ENCODE measurements at regions not wholly inside any gene's neighbourhood (a gene's known extent, or its start where the extent isn't known, plus 50 kb on each side); places are given as distances from the start of the nearest gene placed in this dataset.
"Not testable (repeated sequence)": the region's sequence is repeated elsewhere in the genome, so short reads cannot be mapped to it uniquely, and the experiment has no call there.

DNA sequence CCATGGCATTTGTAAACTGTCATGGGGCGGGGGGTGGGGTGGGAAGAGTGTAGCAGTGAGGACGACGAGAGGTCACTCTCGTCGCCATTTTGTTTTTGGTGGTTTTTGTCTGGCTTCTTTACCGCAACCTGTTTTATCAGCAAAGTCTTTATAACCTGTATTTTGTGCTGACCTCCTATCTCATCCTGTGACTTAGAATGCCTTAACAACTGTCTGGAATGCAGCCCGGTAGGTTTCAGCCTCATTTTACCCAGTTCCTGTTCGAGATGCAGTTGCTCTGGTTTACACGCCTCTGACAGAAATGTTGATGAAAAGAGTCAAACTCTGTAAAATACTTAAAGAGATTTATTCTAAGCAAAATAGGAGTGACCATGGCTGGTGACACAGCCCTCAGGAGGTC is 852.0 kb downstream of the DACH1 start:
- Mint-ChIP-seq H3K27me3 (no peaks in the 10 kb centered on the region), H3K9me3 (peaks cover 0 to 5% (median 0%) of the 10 kb centered on the region in 11 donors), H3K27ac (no peak overlapping the region), H3K4me1 (no peaks in the 10 kb centered on the region), H3K4me3 (no peak overlapping the region), H3K36me3 (no peaks in the 10 kb centered on the region)
- CTCF ChIA-PET, result no interaction called here
- no peak for DNase-seq
- intact Hi-C loops (cut with micrococcal nuclease), result no loop called here
- no peaks in the 10 kb centered on the region for H3K27me3 ChIP-seq (ENCODE audit: control insufficient read depth in 2 of 2, insufficient read depth in 2 of 2, low read length in 2 of 2)
- no peak overlapping the region for H3K4me3 ChIP-seq (ENCODE audit: low read length)
- no peak for ATAC-seq
- H3K27ac ChIP-seq (ENCODE audit: low read depth, low read length), result no peak overlapping the region
- no peaks in the 10 kb centered on the region for H3K4me1 ChIP-seq (ENCODE audit: control insufficient read depth in 2 of 2, insufficient read depth in 2 of 2, low read length in 2 of 2)
- H3K9me3 ChIP-seq (ENCODE audit: control insufficient read depth in 2 of 3, low read length in 3 of 3), result no peaks in the 10 kb centered on the region
- H3K36me3 ChIP-seq (ENCODE audit: control insufficient read depth in 2 of 3, insufficient read depth in 3 of 3, low read length in 3 of 3), result no peaks in the 10 kb centered on the region
- POLR2A ChIA-PET, result no interaction called here

DNA sequence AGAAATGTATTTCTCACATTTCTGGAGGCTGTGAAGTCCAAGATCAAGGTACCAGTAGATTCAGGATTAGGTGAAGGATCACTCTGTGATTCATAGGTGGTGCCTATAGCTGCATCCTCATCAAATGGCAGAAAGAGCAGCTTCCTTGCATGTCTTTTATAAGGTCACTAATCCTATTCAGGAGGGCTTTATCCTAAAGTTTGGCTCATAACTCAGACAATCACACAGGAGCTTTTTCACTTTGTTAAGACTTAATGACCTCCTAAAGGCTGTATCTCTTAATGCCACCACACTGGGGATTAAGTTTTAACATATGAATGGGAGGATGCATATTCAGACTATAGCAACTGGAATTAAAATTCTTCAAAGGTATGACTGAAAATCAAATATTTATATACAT is 861.1 kb downstream of the DACH1 start:
- H3K36me3 ChIP-seq (ENCODE audit: control insufficient read depth in 2 of 3, insufficient read depth in 3 of 3, low read length in 3 of 3), result no peaks in the 10 kb centered on the region
- CTCF ChIA-PET, result no interaction called here

DNA sequence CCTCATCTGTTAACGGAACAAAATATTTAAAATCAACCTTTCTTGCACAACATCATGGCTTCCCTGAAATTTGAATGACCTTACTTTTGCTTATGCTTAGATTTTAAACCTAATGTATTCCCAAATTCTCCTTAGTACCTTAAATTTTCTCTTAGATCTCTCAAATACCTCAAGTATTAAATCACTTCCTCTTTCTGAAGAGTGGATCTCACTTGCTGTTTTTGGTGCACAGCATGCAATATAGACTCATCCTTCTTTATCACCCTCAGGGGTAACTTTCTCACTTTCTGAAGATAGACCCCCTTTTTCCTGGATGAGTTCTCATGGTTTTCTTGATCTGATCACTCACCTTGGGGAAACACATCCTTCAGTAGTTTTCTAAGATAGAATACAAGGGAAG is 871.7 kb downstream of the DACH1 start:
- DNase-seq, result no peak
- no peak overlapping the region for H3K27ac Mint-ChIP-seq
- no peak for ATAC-seq
- H3K9me3 Mint-ChIP-seq, result peaks cover 0 to 6% (median 0%) of the 10 kb centered on the region in 11 donors
- Histone ChIP-seq H3K9me3 (ENCODE audit: control insufficient read depth in 2 of 3, low read length in 3 of 3) (no peaks in the 10 kb centered on the region), H3K4me1 (ENCODE audit: control insufficient read depth in 2 of 2, insufficient read depth in 2 of 2, low read length in 2 of 2) (no peaks in the 10 kb centered on the region), H3K36me3 (ENCODE audit: control insufficient read depth in 2 of 3, insufficient read depth in 3 of 3, low read length in 3 of 3) (no peaks in the 10 kb centered on the region), H3K27ac (ENCODE audit: low read depth, low read length) (no peak overlapping the region), H3K27me3 (ENCODE audit: control insufficient read depth in 2 of 2, insufficient read depth in 2 of 2, low read length in 2 of 2) (no peaks in the 10 kb centered on the region), H3K4me3 (ENCODE audit: low read length) (no peak overlapping the region)
- no peak overlapping the region for H3K4me3 Mint-ChIP-seq
- CTCF ChIA-PET, result no interaction called here
- intact Hi-C loops (cut with micrococcal nuclease), result no loop called here
- H3K36me3 Mint-ChIP-seq, result no peaks in the 10 kb centered on the region
- POLR2A ChIA-PET, result no interaction called here
- H3K27me3 Mint-ChIP-seq, result no peaks in the 10 kb centered on the region
- H3K4me1 Mint-ChIP-seq, result no peaks in the 10 kb centered on the region

More for the DNA sequence above, 861.1 kb downstream of the DACH1 start:
- intact Hi-C loops (cut with micrococcal nuclease), result no loop called here
- H3K27me3 ChIP-seq (ENCODE audit: control insufficient read depth in 2 of 2, insufficient read depth in 2 of 2, low read length in 2 of 2), result no peaks in the 10 kb centered on the region
- no peaks in the 10 kb centered on the region for H3K4me1 ChIP-seq (ENCODE audit: control insufficient read depth in 2 of 2, insufficient read depth in 2 of 2, low read length in 2 of 2)
- ATAC-seq, result no peak
- Mint-ChIP-seq H3K27ac (no peak overlapping the region), H3K9me3 (peaks cover 0 to 3% (median 0%) of the 10 kb centered on the region in 11 donors), H3K27me3 (no peaks in the 10 kb centered on the region), H3K36me3 (no peaks in the 10 kb centered on the region), H3K4me1 (no peaks in the 10 kb centered on the region), H3K4me3 (no peak overlapping the region)
- H3K4me3 ChIP-seq (ENCODE audit: low read length), result no peak overlapping the region
- H3K9me3 ChIP-seq (ENCODE audit: control insufficient read depth in 2 of 3, low read length in 3 of 3), result no peaks in the 10 kb centered on the region
- no peak for DNase-seq
- POLR2A ChIA-PET, result no interaction called here
- no peak overlapping the region for H3K27ac ChIP-seq (ENCODE audit: low read depth, low read length)

DNA sequence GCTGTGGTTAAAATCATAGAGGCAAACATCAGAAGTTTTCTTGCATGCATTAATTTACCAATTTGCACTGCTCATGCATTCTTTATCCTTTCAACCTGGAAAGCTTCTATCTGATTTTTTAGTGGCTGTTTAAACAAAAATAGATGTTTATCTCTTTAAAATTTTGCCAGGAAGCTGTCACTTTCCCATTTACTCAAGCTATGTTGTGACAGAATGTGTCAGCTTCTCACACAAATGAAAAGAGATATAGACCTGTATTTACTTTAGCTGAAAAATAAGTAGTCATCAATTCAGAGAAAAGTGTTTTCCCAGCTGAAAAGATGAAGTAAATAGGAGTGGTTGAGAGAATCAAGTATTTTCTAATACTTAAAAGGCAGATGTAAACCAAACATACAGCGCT is 872.8 kb downstream of the DACH1 start:
- no peaks in the 10 kb centered on the region for H3K36me3 Mint-ChIP-seq
- POLR2A ChIA-PET, result no interaction called here
- no peaks in the 10 kb centered on the region for H3K4me1 ChIP-seq (ENCODE audit: control insufficient read depth in 2 of 2, insufficient read depth in 2 of 2, low read length in 2 of 2)
- no peaks in the 10 kb centered on the region for H3K27me3 ChIP-seq (ENCODE audit: control insufficient read depth in 2 of 2, insufficient read depth in 2 of 2, low read length in 2 of 2)
- H3K27me3 Mint-ChIP-seq, result no peaks in the 10 kb centered on the region
- ATAC-seq (no peak), DNase-seq (no peak)
- CTCF ChIA-PET, result no interaction called here
- no peaks in the 10 kb centered on the region for H3K9me3 ChIP-seq (ENCODE audit: control insufficient read depth in 2 of 3, low read length in 3 of 3)
- H3K4me3 Mint-ChIP-seq, result no peak overlapping the region
- no peak overlapping the region for H3K27ac ChIP-seq (ENCODE audit: low read depth, low read length)
- no peak overlapping the region for H3K4me3 ChIP-seq (ENCODE audit: low read length)
- no peaks in the 10 kb centered on the region for H3K4me1 Mint-ChIP-seq
- H3K36me3 ChIP-seq (ENCODE audit: control insufficient read depth in 2 of 3, insufficient read depth in 3 of 3, low read length in 3 of 3), result no peaks in the 10 kb centered on the region
- H3K9me3 Mint-ChIP-seq, result peaks cover 0 to 5% (median 0%) of the 10 kb centered on the region in 11 donors
- intact Hi-C loops (cut with micrococcal nuclease), result no loop called here
- no peak overlapping the region for H3K27ac Mint-ChIP-seq

DNA sequence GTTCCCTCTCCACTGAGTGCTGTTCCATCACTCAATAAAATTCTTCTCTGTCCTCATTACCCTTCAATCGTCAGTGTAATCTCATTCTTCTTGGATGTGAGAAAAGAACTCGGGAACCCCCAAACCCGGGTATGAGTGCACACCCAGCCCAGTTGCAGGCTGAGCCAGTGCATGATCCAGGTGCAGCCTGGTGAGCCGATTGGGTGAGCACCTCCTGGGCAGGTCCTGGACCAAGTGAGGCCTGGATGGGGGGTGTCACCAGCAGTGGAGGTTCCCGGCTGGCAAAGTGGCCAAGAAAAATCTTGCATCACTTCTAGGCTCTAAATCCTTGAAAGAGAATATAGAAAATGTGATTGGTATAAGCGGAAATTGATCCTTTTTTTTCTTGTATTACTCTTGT is 878.8 kb upstream of the KLHL1 start:
- no peak for ATAC-seq
- Histone ChIP-seq H3K4me1 (ENCODE audit: control insufficient read depth in 2 of 2, insufficient read depth in 2 of 2, low read length in 2 of 2) (no peaks in the 10 kb centered on the region), H3K36me3 (ENCODE audit: control insufficient read depth in 2 of 3, insufficient read depth in 3 of 3, low read length in 3 of 3) (no peaks in the 10 kb centered on the region), H3K27ac (ENCODE audit: low read depth, low read length) (no peak overlapping the region), H3K9me3 (ENCODE audit: control insufficient read depth in 2 of 3, low read length in 3 of 3) (no peaks in the 10 kb centered on the region), H3K27me3 (ENCODE audit: control insufficient read depth in 2 of 2, insufficient read depth in 2 of 2, low read length in 2 of 2) (no peaks in the 10 kb centered on the region), H3K4me3 (ENCODE audit: low read length) (no peak overlapping the region)
- intact Hi-C loops (cut with micrococcal nuclease), result no loop called here
- ChIA-PET POLR2A (no interaction called here), CTCF (no interaction called here)
- DNase-seq, result no peak
- Mint-ChIP-seq H3K9me3 (peaks cover 0 to 7% (median 0%) of the 10 kb centered on the region in 11 donors), H3K4me3 (no peak overlapping the region), H3K27me3 (no peaks in the 10 kb centered on the region), H3K27ac (no peak overlapping the region), H3K4me1 (no peaks in the 10 kb centered on the region), H3K36me3 (no peaks in the 10 kb centered on the region)

DNA sequence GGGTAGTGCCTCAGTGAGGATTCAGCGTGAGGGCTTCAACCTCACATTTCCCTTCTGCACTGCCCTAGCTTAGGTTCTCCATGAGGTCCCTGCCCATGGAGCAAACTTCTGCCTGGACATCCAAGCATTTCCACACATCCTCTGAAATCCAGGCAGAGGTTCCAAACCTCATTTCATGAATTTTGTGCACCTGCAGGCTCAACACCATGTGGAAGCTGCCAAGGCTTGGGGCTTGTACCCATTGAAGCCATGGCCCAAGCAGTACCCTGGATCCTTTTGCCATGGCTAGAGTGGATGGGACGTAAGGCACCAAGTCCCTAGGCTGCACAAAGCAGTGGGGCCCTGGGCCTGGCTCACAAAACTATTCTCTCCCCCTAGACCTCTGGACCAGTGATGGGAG is 877.1 kb upstream of the KLHL1 start:
- CTCF ChIA-PET, result no interaction called here
- no peak overlapping the region for H3K4me3 ChIP-seq (ENCODE audit: low read length)
- no peaks in the 10 kb centered on the region for H3K4me1 Mint-ChIP-seq
- H3K9me3 Mint-ChIP-seq, result peaks cover 0 to 7% (median 0%) of the 10 kb centered on the region in 11 donors
- POLR2A ChIA-PET, result no interaction called here
- no peaks in the 10 kb centered on the region for H3K27me3 ChIP-seq (ENCODE audit: control insufficient read depth in 2 of 2, insufficient read depth in 2 of 2, low read length in 2 of 2)
- intact Hi-C loops (cut with micrococcal nuclease), result no loop called here
- no peak overlapping the region for H3K27ac ChIP-seq (ENCODE audit: low read depth, low read length)
- no peak overlapping the region for H3K4me3 Mint-ChIP-seq
- DNase-seq (no peak), ATAC-seq (no peak)
- H3K9me3 ChIP-seq (ENCODE audit: control insufficient read depth in 2 of 3, low read length in 3 of 3), result no peaks in the 10 kb centered on the region
- H3K27me3 Mint-ChIP-seq, result no peaks in the 10 kb centered on the region
- H3K4me1 ChIP-seq (ENCODE audit: control insufficient read depth in 2 of 2, insufficient read depth in 2 of 2, low read length in 2 of 2), result no peaks in the 10 kb centered on the region
- no peaks in the 10 kb centered on the region for H3K36me3 ChIP-seq (ENCODE audit: control insufficient read depth in 2 of 3, insufficient read depth in 3 of 3, low read length in 3 of 3)
- no peak overlapping the region for H3K27ac Mint-ChIP-seq
- H3K36me3 Mint-ChIP-seq, result no peaks in the 10 kb centered on the region

DNA sequence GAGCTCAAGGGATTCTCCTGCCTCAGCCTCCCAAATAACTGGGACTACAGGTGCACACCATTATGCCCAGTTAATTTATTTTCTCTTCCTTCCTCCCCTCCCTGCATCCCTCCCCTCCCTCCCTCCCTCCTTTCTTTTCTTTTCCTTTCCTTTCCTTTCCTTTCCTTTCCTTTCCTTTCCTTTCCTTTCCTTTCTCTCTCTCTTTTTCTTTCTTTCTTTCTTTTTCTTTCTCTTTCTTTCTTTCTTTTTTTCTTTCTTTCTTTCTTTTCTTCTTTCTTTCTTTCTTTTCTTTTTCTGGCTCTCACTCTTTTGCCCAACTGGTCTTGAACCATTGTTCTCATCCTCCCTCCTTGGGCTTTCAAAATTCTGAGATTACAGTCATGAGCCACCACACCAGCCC is 873.0 kb upstream of the KLHL1 start:
- H3K9me3 ChIP-seq (ENCODE audit: control insufficient read depth in 2 of 3, low read length in 3 of 3); ATAC-seq; H3K4me1 Mint-ChIP-seq; H3K36me3 Mint-ChIP-seq; H3K27me3 ChIP-seq (ENCODE audit: control insufficient read depth in 2 of 2, insufficient read depth in 2 of 2, low read length in 2 of 2); CTCF ChIA-PET; H3K4me3 ChIP-seq (ENCODE audit: low read length); DNase-seq; H3K4me1 ChIP-seq (ENCODE audit: control insufficient read depth in 2 of 2, insufficient read depth in 2 of 2, low read length in 2 of 2); H3K27me3 Mint-ChIP-seq; H3K27ac ChIP-seq (ENCODE audit: low read depth, low read length); POLR2A ChIA-PET; H3K36me3 ChIP-seq (ENCODE audit: control insufficient read depth in 2 of 3, insufficient read depth in 3 of 3, low read length in 3 of 3); H3K9me3 Mint-ChIP-seq; intact Hi-C loops (cut with micrococcal nuclease); H3K27ac Mint-ChIP-seq; H3K4me3 Mint-ChIP-seq: not testable (repeated sequence)

Measured in naive thymus-derived CD4-positive, alpha-beta T cell (primary cell).